Endothelial cell of umbilical vein (primary cell): ENCODE measurements at regions not wholly inside any gene's neighbourhood (a gene's known extent, or its start where the extent isn't known, plus 50 kb on each side); places are given as distances from the start of the nearest gene placed in this dataset.

Source experiments
- CTCF ChIP-seq, 2 donors: IDR thresholded peaks; 1 replicate in 1 of 2; 2 replicates in 1 of 2; pipeline ENCODE4 v1.5.1; 2011; ENCODE audit warnings: low read length in 2 of 2, mild to moderate bottlenecking in 2 of 2, moderate library complexity in 2 of 2, control low read depth in 1 of 2, inconsistent platforms in 1 of 2, low read depth in 1 of 2; ENCODE audit not compliant: insufficient read depth in 1 of 2; ENCODE audit errors: extremely low read depth in 1 of 2
- EZH2 ChIP-seq: IDR thresholded peaks from 2 replicates; pipeline ENCODE4 v1.6.1; 2012; ENCODE audit warnings: borderline replicate concordance, low read depth, mild to moderate bottlenecking, moderate library complexity, low read length, inconsistent platforms; ENCODE audit not compliant: severe bottlenecking
- FOS ChIP-seq: IDR thresholded peaks from 2 replicates; pipeline ENCODE4 v1.6.1; 2011; ENCODE audit warnings: mild to moderate bottlenecking, low read length, moderate library complexity, borderline replicate concordance; ENCODE audit not compliant: insufficient read depth
- JUN ChIP-seq: IDR thresholded peaks from 2 replicates; pipeline ENCODE4 v1.6.1; 2011; ENCODE audit warnings: borderline replicate concordance, low read depth; ENCODE audit not compliant: insufficient read length, insufficient read depth
- POLR2A ChIP-seq: IDR thresholded peaks from 2 replicates; pipeline ENCODE4 v1.6.1; 2012; ENCODE audit warnings: low read depth, mild to moderate bottlenecking, control low read depth, low read length
- POLR2AphosphoS5 ChIP-seq: IDR thresholded peaks from 2 replicates; pipeline ENCODE4 v1.6.1; 2012; ENCODE audit warnings: low read depth, mild to moderate bottlenecking, control low read depth, low read length, moderate library complexity; ENCODE audit not compliant: insufficient read depth
- TF ChIP-seq, protein P1 (sequence below): IDR thresholded peaks from 2 replicates; pipeline ENCODE4 v1.6.1; 2011; ENCODE audit not compliant: insufficient read depth, insufficient read length

DNA sequence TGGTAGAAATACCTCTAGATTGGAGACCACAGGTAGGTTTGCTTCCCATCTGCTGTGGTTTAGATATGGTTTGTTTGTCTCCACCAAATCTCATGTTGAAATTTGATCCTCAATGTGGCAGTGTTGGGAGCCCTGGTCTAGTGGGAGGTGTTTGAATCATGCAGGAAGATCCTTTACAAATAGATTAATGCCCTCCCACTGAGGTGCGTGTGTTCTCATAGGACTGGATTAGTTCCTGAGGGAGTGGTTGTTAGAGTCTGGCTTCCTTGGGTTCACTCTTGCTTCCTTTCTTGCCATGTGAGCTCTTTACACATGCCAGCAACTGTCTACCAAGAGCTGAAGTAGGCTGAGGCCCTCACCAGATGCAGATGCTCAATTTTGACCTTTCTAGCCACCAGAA is 391.1 kb upstream of the GRIA1 start:
- TF ChIP-seq EZH2 (no peak), POLR2A (no peak), CTCF (IDR thresholded peaks at IDR 0.05; ENCODE audit: extremely low read depth in 1 of 2, insufficient read depth in 1 of 2, low read depth in 1 of 2, low read length in 2 of 2) (no peak), POLR2AphosphoS5 (no peak), FOS (no peak), JUN (no peak)
- TF ChIP-seq, protein P1, sequence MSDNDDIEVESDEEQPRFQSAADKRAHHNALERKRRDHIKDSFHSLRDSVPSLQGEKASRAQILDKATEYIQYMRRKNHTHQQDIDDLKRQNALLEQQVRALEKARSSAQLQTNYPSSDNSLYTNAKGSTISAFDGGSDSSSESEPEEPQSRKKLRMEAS: no peak
